HCT116 (cell line): ENCODE measurements at regions not wholly inside any gene's neighbourhood (a gene's known extent, or its start where the extent isn't known, plus 50 kb on each side); places are given as distances from the start of the nearest gene placed in this dataset.

ENCODE experiments used
- ATAC-seq: fragments of 200-7000 bp; cut with Tn5 transposase; 2 replicates; pipeline ENCODE4 v1.9.1; 2020; ENCODE audit warnings: mild to moderate bottlenecking, moderate library complexity
- BruUV-seq: library from RNA; stranded (reverse); fragments of 400-500 nt; replicated peaks from 2 replicates; lab custom pipeline; 2021; lab: Mats Ljungman, UMichigan
- CTCF ChIA-PET: fragments of 300-600 bp; sonication (Branson Sonifier 250); formaldehyde crosslinking; loops from one replicate; lab custom pipeline; 2021; ENCODE audit warnings: antibody characterized with exemption; lab: Charles Lee
- POLR2A ChIA-PET: fragments of 300-600, 350-600 bp; sonication (Branson Sonifier 250); formaldehyde crosslinking; loops from one replicate; lab custom pipeline; 2021; ENCODE audit warnings: antibody characterized with exemption; lab: Charles Lee
- RAD21 ChIA-PET, 2 experiments: fragments of 300-600 bp; sonication (Branson Sonifier 250); formaldehyde crosslinking; loops; one replicate each; lab custom pipeline; 2023; ENCODE audit warnings: low total read pairs in 2 of 2; ENCODE audit not compliant: uncharacterized antibody in 2 of 2, unreplicated experiment in 2 of 2, low non-redundant PET in 1 of 2; lab: Charles Lee
- DNase-seq: peaks from one replicate; pipeline ENCODE4 v3.0.0-alpha.2; 2010; ENCODE audit warnings: low read depth, low spot score
- H2AFZ ChIP-seq: fragments of 200-600 bp; shearing (Covaris generic), sonication (generic); 2 replicates; pipeline ENCODE4 v1.6.1; 2017; ENCODE audit warnings: low read depth, mixed run types, mixed read lengths, antibody characterized with exemption, low read length; ENCODE audit not compliant: poor library complexity, severe bottlenecking
- H3K27ac ChIP-seq: 2 replicates; pipeline ENCODE4 v1.5.1; 2012; ENCODE audit warnings: low read depth, low read length
- H3K27me3 ChIP-seq: fragments of 200-600 bp; sonication (generic); 2 replicates; pipeline ENCODE4 v1.6.1; 2016; ENCODE audit warnings: mixed run types, low read length, mixed read lengths; ENCODE audit not compliant: insufficient read depth
- H3K36me3 ChIP-seq, 2 experiments: fragments of 200-500 bp in 1 of 2; fragments of 200-600 bp in 1 of 2; sonication (Bioruptor generic) in 1 of 2; sonication (generic) in 1 of 2; 2 replicates each; pipeline versions ENCODE4 v1.5.1 to v1.6.1; 2014 to 2016; ENCODE audit warnings: low read length in 2 of 2, inconsistent platforms in 1 of 2, mixed read lengths in 1 of 2, mixed run types in 1 of 2; ENCODE audit not compliant: insufficient read depth in 2 of 2, control insufficient read depth in 1 of 2
- H3K4me1 ChIP-seq, 2 experiments: fragments of 200-600 bp in 1 of 2; sonication (generic) in 1 of 2; 2 replicates each; pipeline versions ENCODE4 v1.5.1 to v1.6.1; 2012 to 2017; ENCODE audit warnings: low read length in 2 of 2, inconsistent platforms in 1 of 2, mild to moderate bottlenecking in 1 of 2, mixed read lengths in 1 of 2, mixed run types in 1 of 2, moderate library complexity in 1 of 2; ENCODE audit not compliant: insufficient read depth in 2 of 2, control insufficient read depth in 1 of 2
- H3K4me2 ChIP-seq: fragments of 200-600 bp; sonication (generic); 2 replicates; pipeline ENCODE4 v1.6.1; 2017; ENCODE audit warnings: mixed run types, low read length, mixed read lengths
- H3K4me3 ChIP-seq, 2 experiments: fragments of 200-600 bp in 1 of 2; sonication (generic) in 1 of 2; replicated peaks in 1 of 2; 2 replicates each; pipeline ENCODE4 v1.5.1; 2011 to 2016; ENCODE audit warnings: low read length in 2 of 2, control low read depth in 1 of 2, low read depth in 1 of 2, mild to moderate bottlenecking in 1 of 2, mixed read lengths in 1 of 2, mixed run types in 1 of 2
- H3K79me2 ChIP-seq: fragments of 200-600 bp; sonication (generic); 2 replicates; pipeline ENCODE4 v1.6.1; 2017; ENCODE audit warnings: mild to moderate bottlenecking, mixed run types, low read length, moderate library complexity, mixed read lengths; ENCODE audit not compliant: insufficient read depth
- H3K9ac ChIP-seq: fragments of 200-600 bp; sonication (generic); 2 replicates; pipeline ENCODE4 v1.6.1; 2016; ENCODE audit warnings: low read length, mixed read lengths
- H3K9me2 ChIP-seq: fragments of 200-600 bp; sonication (generic), shearing (Covaris generic); 2 replicates; pipeline ENCODE4 v1.6.1; 2017; ENCODE audit warnings: mixed run types, mild to moderate bottlenecking, moderate library complexity; ENCODE audit not compliant: insufficient read depth
- H3K9me3 ChIP-seq, 2 experiments: fragments of 200-500 bp in 1 of 2; fragments of 200-600 bp in 1 of 2; sonication (Bioruptor generic) in 1 of 2; sonication (generic) in 1 of 2; 2 replicates each; pipeline ENCODE4 v1.6.1; 2014 to 2017; ENCODE audit warnings: low read length in 2 of 2, mixed read lengths in 2 of 2, inconsistent platforms in 1 of 2, low read depth in 1 of 2, mild to moderate bottlenecking in 1 of 2, mixed run types in 1 of 2, moderate library complexity in 1 of 2; ENCODE audit not compliant: control insufficient read depth in 1 of 2, insufficient read depth in 1 of 2
- H4K20me1 ChIP-seq: fragments of 200-600 bp; sonication (generic), shearing (Covaris generic); 2 replicates; pipeline ENCODE4 v1.6.1; 2017; ENCODE audit warnings: mixed run types, mild to moderate bottlenecking, moderate library complexity; ENCODE audit not compliant: insufficient read depth
- CBX3 ChIP-seq: IDR thresholded peaks from 2 replicates; pipeline ENCODE4 v1.6.1; 2012; ENCODE audit warnings: low read depth
- CEBPB ChIP-seq: IDR thresholded peaks from 2 replicates; pipeline ENCODE4 v1.6.1; 2012; ENCODE audit warnings: low read depth
- EZH2phosphoT487 ChIP-seq: fragments of 200-600 bp; IDR thresholded peaks from 2 replicates; pipeline ENCODE4 v1.6.1; 2018; ENCODE audit warnings: antibody characterized with exemption, borderline replicate concordance
- FOSL1 ChIP-seq: IDR thresholded peaks from 2 replicates; pipeline ENCODE4 v1.6.1; 2012; ENCODE audit warnings: low read depth
- JUND ChIP-seq: IDR thresholded peaks from 2 replicates; pipeline ENCODE4 v1.6.1; 2012
- POLR2A ChIP-seq: IDR thresholded peaks from 2 replicates; pipeline ENCODE4 v1.7.0; 2011; ENCODE audit warnings: borderline replicate concordance; ENCODE audit not compliant: insufficient read depth, insufficient read length; ENCODE audit errors: extremely low read depth
- SIN3A ChIP-seq: IDR thresholded peaks from 2 replicates; pipeline ENCODE4 v1.6.1; 2012; ENCODE audit warnings: low read depth
- SP1 ChIP-seq: IDR thresholded peaks from 2 replicates; pipeline ENCODE4 v1.6.1; 2012; ENCODE audit warnings: low read depth
- SRF ChIP-seq: IDR thresholded peaks from 2 replicates; pipeline ENCODE4 v1.6.1; 2012; ENCODE audit warnings: low read depth
- YY1 ChIP-seq: IDR thresholded peaks from 2 replicates; pipeline ENCODE4 v1.6.1; 2011; ENCODE audit warnings: low read length, low read depth, moderate library complexity, mild to moderate bottlenecking; ENCODE audit not compliant: insufficient replicate concordance; ENCODE audit errors: extremely low read depth
- ZFX ChIP-seq: fragments of 450-650 bp; IDR thresholded peaks from 2 replicates; pipeline ENCODE4 v1.6.1; 2017
- ZNF274 ChIP-seq: fragments of 200-500 bp; sonication (Bioruptor generic); IDR thresholded peaks from 2 replicates; pipeline ENCODE4 v1.6.1; 2014; ENCODE audit warnings: mild to moderate bottlenecking, low read depth, low read length, inconsistent platforms
- intact Hi-C: fragments of 100-400 bp; cut with micrococcal nuclease; formaldehyde crosslinking; loops from 2 replicates; pipeline ENCODE4 v1.10.0; 2022
- TF ChIP-seq, protein P1 (sequence below): IDR thresholded peaks from 2 replicates; pipeline ENCODE4 v1.6.1; 2011; ENCODE audit warnings: mild to moderate bottlenecking, low read length, moderate library complexity; ENCODE audit not compliant: insufficient replicate concordance; ENCODE audit errors: extremely low read depth
- TF ChIP-seq, protein P2 (sequence below): IDR thresholded peaks from 2 replicates; pipeline ENCODE4 v1.6.1; 2012

DNA sequence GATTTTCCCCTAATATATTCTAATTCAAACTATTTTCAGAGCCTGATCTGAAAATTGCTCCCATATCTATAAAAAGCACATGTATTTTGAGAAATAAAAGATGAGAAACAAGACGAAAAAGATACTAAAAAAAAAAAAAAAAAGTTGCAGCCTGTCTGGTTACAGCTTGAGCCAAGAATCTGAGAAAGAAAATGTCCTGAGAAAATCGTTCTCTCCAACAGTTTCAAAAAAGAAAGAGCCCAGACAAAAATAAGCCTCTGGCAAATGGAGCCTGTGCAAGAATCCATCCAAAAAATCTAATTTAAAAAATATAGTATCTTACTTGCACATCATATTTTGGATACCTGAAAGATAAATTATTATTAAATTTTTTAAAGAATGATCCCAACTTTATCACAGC, 163.0 kb upstream of the TBL1X start:
- no peak overlapping the region for H3K4me2 ChIP-seq
- no peak for DNase-seq
- H3K4me3 ChIP-seq: no peak overlapping the region
- H3K36me3 ChIP-seq: no peaks in the 10 kb centered on the region
- intact Hi-C loops: no loop called here
- no TSS peak for BruUV-seq
- no peak overlapping the region for H3K27ac ChIP-seq
- H3K4me1 ChIP-seq: no peaks in the 10 kb centered on the region
- ChIA-PET CTCF (no interaction called here), POLR2A (no interaction called here)
- TF ChIP-seq FOSL1 (no peak), SRF (no peak), ZNF274 (no peak), SIN3A (no peak), ZFX (no peak), EZH2phosphoT487 (no peak), CBX3 (no peak), JUND (no peak), POLR2A (no peak), CEBPB (no peak), YY1 (no peak), SP1 (no peak)
- TF ChIP-seq, protein P1, sequence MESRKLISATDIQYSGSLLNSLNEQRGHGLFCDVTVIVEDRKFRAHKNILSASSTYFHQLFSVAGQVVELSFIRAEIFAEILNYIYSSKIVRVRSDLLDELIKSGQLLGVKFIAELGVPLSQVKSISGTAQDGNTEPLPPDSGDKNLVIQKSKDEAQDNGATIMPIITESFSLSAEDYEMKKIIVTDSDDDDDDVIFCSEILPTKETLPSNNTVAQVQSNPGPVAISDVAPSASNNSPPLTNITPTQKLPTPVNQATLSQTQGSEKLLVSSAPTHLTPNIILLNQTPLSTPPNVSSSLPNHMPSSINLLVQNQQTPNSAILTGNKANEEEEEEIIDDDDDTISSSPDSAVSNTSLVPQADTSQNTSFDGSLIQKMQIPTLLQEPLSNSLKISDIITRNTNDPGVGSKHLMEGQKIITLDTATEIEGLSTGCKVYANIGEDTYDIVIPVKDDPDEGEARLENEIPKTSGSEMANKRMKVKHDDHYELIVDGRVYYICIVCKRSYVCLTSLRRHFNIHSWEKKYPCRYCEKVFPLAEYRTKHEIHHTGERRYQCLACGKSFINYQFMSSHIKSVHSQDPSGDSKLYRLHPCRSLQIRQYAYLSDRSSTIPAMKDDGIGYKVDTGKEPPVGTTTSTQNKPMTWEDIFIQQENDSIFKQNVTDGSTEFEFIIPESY: no peak
- TF ChIP-seq, protein P2, sequence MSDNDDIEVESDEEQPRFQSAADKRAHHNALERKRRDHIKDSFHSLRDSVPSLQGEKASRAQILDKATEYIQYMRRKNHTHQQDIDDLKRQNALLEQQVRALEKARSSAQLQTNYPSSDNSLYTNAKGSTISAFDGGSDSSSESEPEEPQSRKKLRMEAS: no peak
- TF ChIP-seq, all 23 proteins: peak for 0
- Histone ChIP-seq H3K9ac (no peak overlapping the region), H3K79me2 (no peaks in the 10 kb centered on the region), H2AFZ (no peak overlapping the region), H4K20me1 (no peaks in the 10 kb centered on the region), H3K9me2 (no peaks in the 10 kb centered on the region), H3K9me3 (no peaks in the 10 kb centered on the region), H3K27me3 (no peaks in the 10 kb centered on the region)
- RAD21 ChIA-PET: no interaction called here
- ATAC-seq: no peak
